HCT116 (cell line): ENCODE measurements at regions not wholly inside any gene's neighbourhood (a gene's known extent, or its start where the extent isn't known, plus 50 kb on each side); places are given as distances from the start of the nearest gene placed in this dataset.

Source experiments
- ATAC-seq: fragments of 200-7000 bp; cut with Tn5 transposase; 2 replicates; pipeline ENCODE4 v1.9.1; 2020; ENCODE audit warnings: mild to moderate bottlenecking, moderate library complexity
- BruUV-seq: library from RNA; stranded (reverse); fragments of 400-500 nt; replicated peaks from 2 replicates; lab custom pipeline; 2021; lab: Mats Ljungman, UMichigan
- CTCF ChIA-PET: fragments of 300-600 bp; sonication (Branson Sonifier 250); formaldehyde crosslinking; loops from one replicate; lab custom pipeline; 2021; ENCODE audit warnings: antibody characterized with exemption; lab: Charles Lee
- POLR2A ChIA-PET: fragments of 300-600, 350-600 bp; sonication (Branson Sonifier 250); formaldehyde crosslinking; loops from one replicate; lab custom pipeline; 2021; ENCODE audit warnings: antibody characterized with exemption; lab: Charles Lee
- RAD21 ChIA-PET, 2 experiments: fragments of 300-600 bp; sonication (Branson Sonifier 250); formaldehyde crosslinking; loops; one replicate each; lab custom pipeline; 2023; ENCODE audit warnings: low total read pairs in 2 of 2; ENCODE audit not compliant: uncharacterized antibody in 2 of 2, unreplicated experiment in 2 of 2, low non-redundant PET in 1 of 2; lab: Charles Lee
- DNase-seq: peaks from one replicate; pipeline ENCODE4 v3.0.0-alpha.2; 2010; ENCODE audit warnings: low read depth, low spot score
- H2AFZ ChIP-seq: fragments of 200-600 bp; shearing (Covaris generic), sonication (generic); 2 replicates; pipeline ENCODE4 v1.6.1; 2017; ENCODE audit warnings: low read depth, mixed run types, mixed read lengths, antibody characterized with exemption, low read length; ENCODE audit not compliant: poor library complexity, severe bottlenecking
- H3K27ac ChIP-seq: 2 replicates; pipeline ENCODE4 v1.5.1; 2012; ENCODE audit warnings: low read depth, low read length
- H3K27me3 ChIP-seq: fragments of 200-600 bp; sonication (generic); 2 replicates; pipeline ENCODE4 v1.6.1; 2016; ENCODE audit warnings: mixed run types, low read length, mixed read lengths; ENCODE audit not compliant: insufficient read depth
- H3K36me3 ChIP-seq, 2 experiments: fragments of 200-500 bp in 1 of 2; fragments of 200-600 bp in 1 of 2; sonication (Bioruptor generic) in 1 of 2; sonication (generic) in 1 of 2; 2 replicates each; pipeline versions ENCODE4 v1.5.1 to v1.6.1; 2014 to 2016; ENCODE audit warnings: low read length in 2 of 2, inconsistent platforms in 1 of 2, mixed read lengths in 1 of 2, mixed run types in 1 of 2; ENCODE audit not compliant: insufficient read depth in 2 of 2, control insufficient read depth in 1 of 2
- H3K4me1 ChIP-seq, 2 experiments: fragments of 200-600 bp in 1 of 2; sonication (generic) in 1 of 2; 2 replicates each; pipeline versions ENCODE4 v1.5.1 to v1.6.1; 2012 to 2017; ENCODE audit warnings: low read length in 2 of 2, inconsistent platforms in 1 of 2, mild to moderate bottlenecking in 1 of 2, mixed read lengths in 1 of 2, mixed run types in 1 of 2, moderate library complexity in 1 of 2; ENCODE audit not compliant: insufficient read depth in 2 of 2, control insufficient read depth in 1 of 2
- H3K4me2 ChIP-seq: fragments of 200-600 bp; sonication (generic); 2 replicates; pipeline ENCODE4 v1.6.1; 2017; ENCODE audit warnings: mixed run types, low read length, mixed read lengths
- H3K4me3 ChIP-seq, 2 experiments: fragments of 200-600 bp in 1 of 2; sonication (generic) in 1 of 2; replicated peaks in 1 of 2; 2 replicates each; pipeline ENCODE4 v1.5.1; 2011 to 2016; ENCODE audit warnings: low read length in 2 of 2, control low read depth in 1 of 2, low read depth in 1 of 2, mild to moderate bottlenecking in 1 of 2, mixed read lengths in 1 of 2, mixed run types in 1 of 2
- H3K79me2 ChIP-seq: fragments of 200-600 bp; sonication (generic); 2 replicates; pipeline ENCODE4 v1.6.1; 2017; ENCODE audit warnings: mild to moderate bottlenecking, mixed run types, low read length, moderate library complexity, mixed read lengths; ENCODE audit not compliant: insufficient read depth
- H3K9ac ChIP-seq: fragments of 200-600 bp; sonication (generic); 2 replicates; pipeline ENCODE4 v1.6.1; 2016; ENCODE audit warnings: low read length, mixed read lengths
- H3K9me2 ChIP-seq: fragments of 200-600 bp; sonication (generic), shearing (Covaris generic); 2 replicates; pipeline ENCODE4 v1.6.1; 2017; ENCODE audit warnings: mixed run types, mild to moderate bottlenecking, moderate library complexity; ENCODE audit not compliant: insufficient read depth
- H3K9me3 ChIP-seq, 2 experiments: fragments of 200-500 bp in 1 of 2; fragments of 200-600 bp in 1 of 2; sonication (Bioruptor generic) in 1 of 2; sonication (generic) in 1 of 2; 2 replicates each; pipeline ENCODE4 v1.6.1; 2014 to 2017; ENCODE audit warnings: low read length in 2 of 2, mixed read lengths in 2 of 2, inconsistent platforms in 1 of 2, low read depth in 1 of 2, mild to moderate bottlenecking in 1 of 2, mixed run types in 1 of 2, moderate library complexity in 1 of 2; ENCODE audit not compliant: control insufficient read depth in 1 of 2, insufficient read depth in 1 of 2
- H4K20me1 ChIP-seq: fragments of 200-600 bp; sonication (generic), shearing (Covaris generic); 2 replicates; pipeline ENCODE4 v1.6.1; 2017; ENCODE audit warnings: mixed run types, mild to moderate bottlenecking, moderate library complexity; ENCODE audit not compliant: insufficient read depth
- CBX3 ChIP-seq: IDR thresholded peaks from 2 replicates; pipeline ENCODE4 v1.6.1; 2012; ENCODE audit warnings: low read depth
- CEBPB ChIP-seq: IDR thresholded peaks from 2 replicates; pipeline ENCODE4 v1.6.1; 2012; ENCODE audit warnings: low read depth
- EGR1 ChIP-seq: IDR thresholded peaks from 2 replicates; pipeline ENCODE4 v1.6.1; 2012; ENCODE audit warnings: low read depth
- ELF1 ChIP-seq: IDR thresholded peaks from 2 replicates; pipeline ENCODE4 v1.6.1; 2012; ENCODE audit warnings: low read depth, borderline replicate concordance
- EZH2 ChIP-seq: fragments of 200-600 bp; sonication (generic); IDR thresholded peaks from 2 replicates; pipeline ENCODE4 v1.6.1; 2017; ENCODE audit warnings: antibody characterized with exemption, mixed run types
- EZH2phosphoT487 ChIP-seq: fragments of 200-600 bp; IDR thresholded peaks from 2 replicates; pipeline ENCODE4 v1.6.1; 2018; ENCODE audit warnings: antibody characterized with exemption, borderline replicate concordance
- FOSL1 ChIP-seq: IDR thresholded peaks from 2 replicates; pipeline ENCODE4 v1.6.1; 2012; ENCODE audit warnings: low read depth
- JUND ChIP-seq: IDR thresholded peaks from 2 replicates; pipeline ENCODE4 v1.6.1; 2012
- POLR2A ChIP-seq: IDR thresholded peaks from 2 replicates; pipeline ENCODE4 v1.7.0; 2011; ENCODE audit warnings: borderline replicate concordance; ENCODE audit not compliant: insufficient read depth, insufficient read length; ENCODE audit errors: extremely low read depth
- RAD21 ChIP-seq: IDR thresholded peaks from 2 replicates; pipeline ENCODE4 v1.6.1; 2012; ENCODE audit warnings: low read depth, mild to moderate bottlenecking
- SIN3A ChIP-seq: IDR thresholded peaks from 2 replicates; pipeline ENCODE4 v1.6.1; 2012; ENCODE audit warnings: low read depth
- SP1 ChIP-seq: IDR thresholded peaks from 2 replicates; pipeline ENCODE4 v1.6.1; 2012; ENCODE audit warnings: low read depth
- SRF ChIP-seq: IDR thresholded peaks from 2 replicates; pipeline ENCODE4 v1.6.1; 2012; ENCODE audit warnings: low read depth
- TCF7L2 ChIP-seq: IDR thresholded peaks from 2 replicates; pipeline ENCODE4 v1.7.0; 2011; ENCODE audit warnings: borderline replicate concordance, inconsistent platforms; ENCODE audit not compliant: insufficient read depth, insufficient read length; ENCODE audit errors: extremely low read depth
- ZFX ChIP-seq: fragments of 450-650 bp; IDR thresholded peaks from 2 replicates; pipeline ENCODE4 v1.6.1; 2017
- ZNF274 ChIP-seq: fragments of 200-500 bp; sonication (Bioruptor generic); IDR thresholded peaks from 2 replicates; pipeline ENCODE4 v1.6.1; 2014; ENCODE audit warnings: mild to moderate bottlenecking, low read depth, low read length, inconsistent platforms
- intact Hi-C: fragments of 100-400 bp; cut with micrococcal nuclease; formaldehyde crosslinking; loops from 2 replicates; pipeline ENCODE4 v1.10.0; 2022
- TF ChIP-seq, protein P1 (sequence below): IDR thresholded peaks from 2 replicates; pipeline ENCODE4 v1.6.1; 2011; ENCODE audit warnings: mild to moderate bottlenecking, low read length, moderate library complexity; ENCODE audit not compliant: insufficient replicate concordance; ENCODE audit errors: extremely low read depth
- TF ChIP-seq, protein P2 (sequence below): IDR thresholded peaks from 2 replicates; pipeline ENCODE4 v1.6.1; 2012
- TF ChIP-seq, protein P3 (sequence below), 3 experiments: fragments of 200-600 bp in 1 of 3; sonication (generic) in 1 of 3; IDR thresholded peaks in 2 of 3; conservative IDR thresholded peaks in 1 of 3; 2 replicates each; pipeline ENCODE4 v1.5.1; 2012 to 2017; ENCODE audit warnings: low read depth in 2 of 3, low read length in 2 of 3, antibody characterized with exemption in 1 of 3, borderline replicate concordance in 1 of 3, control low read depth in 1 of 3, mild to moderate bottlenecking in 1 of 3, mixed read lengths in 1 of 3, mixed run types in 1 of 3, moderate library complexity in 1 of 3; ENCODE audit not compliant: insufficient read depth in 1 of 3

DNA sequence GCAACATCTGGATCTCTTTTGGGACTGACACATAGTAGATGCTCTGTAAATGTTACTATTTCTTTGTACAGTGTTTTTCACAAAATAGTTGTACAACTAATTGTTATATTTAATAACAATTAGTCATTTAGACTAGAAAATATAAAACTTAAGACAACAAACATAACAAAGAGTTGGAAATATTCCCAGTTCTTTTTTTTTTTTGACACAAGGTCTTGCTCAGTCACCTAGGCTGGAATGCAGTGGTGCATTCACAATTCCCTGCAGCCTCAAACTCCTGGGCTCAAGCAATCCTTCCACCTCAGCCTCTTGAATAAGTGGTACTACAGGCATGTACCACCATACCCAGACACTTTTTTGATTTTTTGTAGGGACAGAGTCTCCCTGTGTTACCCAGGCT is 105.8 kb downstream of the UTRN start:
- no peaks in the 10 kb centered on the region for H3K36me3 ChIP-seq
- H3K79me2 ChIP-seq: no peaks in the 10 kb centered on the region
- peaks cover 5% of the 10 kb centered on the region; the same call in 1 of the 2 replicates for H3K9me2 ChIP-seq
- CTCF ChIA-PET: no interaction called here
- TF ChIP-seq, protein P1, sequence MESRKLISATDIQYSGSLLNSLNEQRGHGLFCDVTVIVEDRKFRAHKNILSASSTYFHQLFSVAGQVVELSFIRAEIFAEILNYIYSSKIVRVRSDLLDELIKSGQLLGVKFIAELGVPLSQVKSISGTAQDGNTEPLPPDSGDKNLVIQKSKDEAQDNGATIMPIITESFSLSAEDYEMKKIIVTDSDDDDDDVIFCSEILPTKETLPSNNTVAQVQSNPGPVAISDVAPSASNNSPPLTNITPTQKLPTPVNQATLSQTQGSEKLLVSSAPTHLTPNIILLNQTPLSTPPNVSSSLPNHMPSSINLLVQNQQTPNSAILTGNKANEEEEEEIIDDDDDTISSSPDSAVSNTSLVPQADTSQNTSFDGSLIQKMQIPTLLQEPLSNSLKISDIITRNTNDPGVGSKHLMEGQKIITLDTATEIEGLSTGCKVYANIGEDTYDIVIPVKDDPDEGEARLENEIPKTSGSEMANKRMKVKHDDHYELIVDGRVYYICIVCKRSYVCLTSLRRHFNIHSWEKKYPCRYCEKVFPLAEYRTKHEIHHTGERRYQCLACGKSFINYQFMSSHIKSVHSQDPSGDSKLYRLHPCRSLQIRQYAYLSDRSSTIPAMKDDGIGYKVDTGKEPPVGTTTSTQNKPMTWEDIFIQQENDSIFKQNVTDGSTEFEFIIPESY: no peak
- TF ChIP-seq, protein P2, sequence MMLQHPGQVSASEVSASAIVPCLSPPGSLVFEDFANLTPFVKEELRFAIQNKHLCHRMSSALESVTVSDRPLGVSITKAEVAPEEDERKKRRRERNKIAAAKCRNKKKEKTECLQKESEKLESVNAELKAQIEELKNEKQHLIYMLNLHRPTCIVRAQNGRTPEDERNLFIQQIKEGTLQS: no peak
- TF ChIP-seq POLR2A (no peak), ZNF274 (no peak), SP1 (no peak), CEBPB (no peak), FOSL1 (no peak), RAD21 (no peak), SRF (no peak), EZH2phosphoT487 (no peak), JUND (no peak), ELF1 (no peak), SIN3A (no peak), ZFX (no peak), TCF7L2 (no peak), EZH2 (no peak), EGR1 (no peak), CBX3 (no peak)
- TF ChIP-seq, protein P3, sequence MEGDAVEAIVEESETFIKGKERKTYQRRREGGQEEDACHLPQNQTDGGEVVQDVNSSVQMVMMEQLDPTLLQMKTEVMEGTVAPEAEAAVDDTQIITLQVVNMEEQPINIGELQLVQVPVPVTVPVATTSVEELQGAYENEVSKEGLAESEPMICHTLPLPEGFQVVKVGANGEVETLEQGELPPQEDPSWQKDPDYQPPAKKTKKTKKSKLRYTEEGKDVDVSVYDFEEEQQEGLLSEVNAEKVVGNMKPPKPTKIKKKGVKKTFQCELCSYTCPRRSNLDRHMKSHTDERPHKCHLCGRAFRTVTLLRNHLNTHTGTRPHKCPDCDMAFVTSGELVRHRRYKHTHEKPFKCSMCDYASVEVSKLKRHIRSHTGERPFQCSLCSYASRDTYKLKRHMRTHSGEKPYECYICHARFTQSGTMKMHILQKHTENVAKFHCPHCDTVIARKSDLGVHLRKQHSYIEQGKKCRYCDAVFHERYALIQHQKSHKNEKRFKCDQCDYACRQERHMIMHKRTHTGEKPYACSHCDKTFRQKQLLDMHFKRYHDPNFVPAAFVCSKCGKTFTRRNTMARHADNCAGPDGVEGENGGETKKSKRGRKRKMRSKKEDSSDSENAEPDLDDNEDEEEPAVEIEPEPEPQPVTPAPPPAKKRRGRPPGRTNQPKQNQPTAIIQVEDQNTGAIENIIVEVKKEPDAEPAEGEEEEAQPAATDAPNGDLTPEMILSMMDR (IDR thresholded peaks at IDR 0.05 in 2 of 3, conservative IDR thresholded peaks at IDR 0.05 in 1 of 3; ENCODE audit: borderline replicate concordance in 1 of 3, insufficient read depth in 1 of 3, low read depth in 2 of 3, low read length in 2 of 3): no peak
- BruUV-seq: no TSS peak
- no peak overlapping the region for H3K4me3 ChIP-seq
- H4K20me1 ChIP-seq: no peaks in the 10 kb centered on the region
- H3K9me3 ChIP-seq: no peaks in the 10 kb centered on the region
- POLR2A ChIA-PET: no interaction called here
- no peak overlapping the region for H3K4me2 ChIP-seq
- RAD21 ChIA-PET: no interaction called here
- intact Hi-C loops: no loop called here
- no peak for DNase-seq
- no peak overlapping the region for H2AFZ ChIP-seq
- no peak overlapping the region for H3K9ac ChIP-seq
- H3K4me1 ChIP-seq: peaks cover 5 to 9% of the 10 kb centered on the region in 2 experiments; a peak in 2 of 4 replicates
- ATAC-seq: no peak
- no peak overlapping the region for H3K27ac ChIP-seq
- no peaks in the 10 kb centered on the region for H3K27me3 ChIP-seq
